GM19397 (cell line): ENCODE measurements at regions not wholly inside any gene's neighbourhood (a gene's known extent, or its start where the extent isn't known, plus 50 kb on each side); places are given as distances from the start of the nearest gene placed in this dataset.

Source experiments
- ATAC-seq: cut with Tn5 transposase; IDR thresholded peaks from one replicate; pipeline ENCODE4 v1.9.1; 2021; ENCODE audit warnings: mild to moderate bottlenecking, moderate library complexity; ENCODE audit not compliant: unreplicated experiment

- ATAC-seq = no peak
These were observed 52.4 kb upstream of the SERINC1 start for GRCh38 chr6:122524056-122524455.

DNA sequence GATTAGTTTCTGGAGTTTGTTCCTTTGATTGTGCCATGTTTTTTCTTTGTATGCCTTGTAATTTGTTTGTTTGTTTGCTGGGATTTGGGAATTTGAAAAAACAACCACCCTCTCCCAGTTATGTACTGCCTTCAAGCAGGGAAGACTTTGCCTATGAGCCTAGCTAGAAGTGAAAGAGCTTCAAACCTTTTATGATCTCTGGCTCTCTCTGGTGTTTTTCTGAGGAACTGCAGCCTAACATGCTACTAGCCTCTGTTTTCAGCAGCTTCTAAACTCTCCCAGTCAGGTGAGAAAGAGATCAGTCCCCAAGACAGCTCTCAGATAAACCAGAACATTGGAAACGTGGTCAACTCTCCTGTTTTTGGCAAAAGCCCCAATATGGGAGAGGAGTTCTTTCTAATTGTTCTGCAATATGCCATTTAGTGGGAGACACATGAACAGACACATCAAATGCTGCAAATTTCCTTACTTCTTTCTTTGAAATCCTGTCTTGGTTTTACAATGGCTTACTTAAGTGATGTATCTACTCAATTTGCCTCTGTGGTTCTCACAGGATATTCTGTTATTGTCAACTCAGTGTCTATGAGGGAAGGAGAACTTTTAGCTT lies 58.9 kb upstream of the SERINC1 start:
- ATAC-seq = peak; percentile 90

- no peak for ATAC-seq
These were observed 61.9 kb upstream of the PKIB start for GRCh38 chr6:122548281-122548680.

GRCh38 chr6:122548820-122549219 lies 61.4 kb upstream of the PKIB start:
- ATAC-seq = no peak

GRCh38 chr6:122553697-122554096 lies 56.5 kb upstream of the PKIB start:
- no peak for ATAC-seq

DNA sequence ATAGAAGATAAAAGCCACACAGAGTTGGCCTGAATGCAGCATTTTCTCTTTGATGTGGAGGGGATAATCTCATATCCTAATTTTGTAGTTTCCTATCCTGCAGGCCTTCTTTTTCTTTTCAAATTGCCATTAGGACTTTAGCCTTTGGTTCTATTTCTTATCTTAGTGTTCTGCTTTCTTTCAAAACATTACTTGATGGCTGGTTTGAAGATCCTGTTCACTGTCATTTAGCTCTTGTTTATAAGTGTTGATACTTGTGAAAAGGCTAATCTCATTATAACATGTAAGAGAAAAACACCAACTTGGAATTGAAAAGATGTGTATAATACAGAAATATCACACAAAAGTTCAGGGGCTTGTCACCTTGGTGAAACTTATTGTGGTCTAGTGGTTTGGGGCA lies 54.6 kb upstream of the PKIB start:
- no peak for ATAC-seq

DNA sequence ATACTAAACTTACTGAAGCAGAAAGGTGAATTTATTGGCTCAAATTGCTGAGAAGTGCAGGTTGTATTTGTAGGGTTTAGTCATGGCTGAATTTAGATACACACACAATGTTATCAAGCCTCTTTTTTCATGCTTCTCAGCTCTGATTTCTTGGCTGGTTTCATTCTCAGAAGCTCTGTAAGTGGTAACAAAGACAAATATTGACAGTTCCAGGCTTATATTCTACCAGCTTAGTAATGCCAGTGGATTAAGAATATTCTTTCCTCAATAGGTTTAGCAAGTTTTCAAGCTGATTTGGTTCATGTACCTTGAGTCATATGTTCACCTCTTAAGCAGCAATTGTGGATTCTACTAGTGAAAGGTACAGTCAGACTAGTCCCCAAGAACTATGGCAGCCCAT lies 52.1 kb upstream of the PKIB start:
- no peak for ATAC-seq
